ENCODE measurements at regions not wholly inside any gene's neighbourhood (a gene's known extent, or its start where the extent isn't known, plus 50 kb on each side); places are given as distances from the start of the nearest gene placed in this dataset. TPM values are rescaled to one million over a fixed set of nuclear protein-coding genes. Genes with fewer than 3 reads are reported as not detected.

DNA sequence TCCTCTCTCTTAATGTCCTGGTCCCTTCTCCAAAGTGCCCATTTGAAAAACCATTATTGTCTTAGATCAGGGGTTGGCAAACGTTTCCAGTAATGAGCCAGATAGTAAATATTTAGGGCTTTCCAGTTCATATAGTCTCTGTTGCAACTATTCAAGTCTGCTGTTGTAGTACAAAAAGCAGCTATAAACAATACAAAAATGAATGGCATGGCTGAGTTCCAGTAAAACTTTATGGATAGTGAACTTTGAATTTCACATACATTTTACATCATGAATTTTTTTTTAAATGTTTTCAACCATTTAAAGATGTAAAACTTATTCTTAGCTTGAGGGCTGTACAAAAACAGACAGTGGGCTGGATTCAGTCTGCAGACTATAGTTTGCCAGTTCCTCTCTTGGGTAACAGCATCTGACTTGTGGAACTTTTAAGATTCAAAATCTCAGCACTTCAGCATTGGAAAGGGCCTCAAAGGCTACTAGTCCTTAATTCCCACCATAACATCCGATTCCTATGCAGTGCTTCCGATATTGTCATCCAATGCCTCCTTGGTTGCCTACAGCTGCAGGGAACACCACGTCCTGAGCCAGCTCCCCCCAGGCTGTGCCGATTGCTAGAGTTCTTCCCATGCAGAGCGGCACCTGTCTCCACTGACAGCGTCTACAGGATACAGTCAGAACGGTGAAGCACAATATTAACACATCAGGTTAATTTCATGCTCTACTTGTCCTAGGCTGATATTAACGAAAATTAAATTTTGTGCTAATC is 65.6 kb upstream of the E2F8 start:
- no peak for DNase-seq (ENCODE audit: extremely low spot score)
- WGBS, result 72% methylated on average over 9 of the region's 9 CpGs

DNA sequence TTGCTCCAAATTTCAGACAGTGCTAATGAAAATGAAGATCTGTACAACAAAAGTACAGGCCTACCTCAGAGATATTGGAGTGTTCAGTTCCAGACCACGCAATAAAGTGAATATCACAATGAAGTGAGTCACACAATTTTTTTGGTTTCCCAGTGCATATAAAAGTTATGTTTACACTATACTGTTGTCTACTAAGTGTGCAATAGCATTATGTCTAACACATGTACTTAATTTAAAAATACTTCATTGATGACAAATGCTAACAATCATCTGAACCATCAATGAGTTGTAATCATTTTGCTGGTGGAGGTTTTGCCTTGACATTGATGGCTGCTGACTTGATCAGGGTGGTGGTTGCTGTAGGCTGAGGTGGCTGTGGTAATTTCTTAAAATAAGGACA is 60.6 kb upstream of the E2F8 start:
- Histone ChIP-seq H3K4me1 (ENCODE audit: insufficient read depth) (no peaks in the 10 kb centered on the region), H3K4me3 (ENCODE audit: low read depth, low read length) (no peak overlapping the region), H3K27ac (ENCODE audit: low read depth) (no peak overlapping the region), H3K36me3 (ENCODE audit: insufficient read depth) (peaks cover 2% of the 10 kb centered on the region)
- 95% methylated on average over 1 of the region's 1 CpG for WGBS
- no peak for DNase-seq (ENCODE audit: extremely low spot score)

More for the DNA sequence above, 65.6 kb upstream of the E2F8 start:
- H3K36me3 ChIP-seq (ENCODE audit: insufficient read depth), result no peaks in the 10 kb centered on the region
- no peak overlapping the region for H3K4me3 ChIP-seq (ENCODE audit: low read depth, low read length)
- H3K4me1 ChIP-seq (ENCODE audit: insufficient read depth), result no peaks in the 10 kb centered on the region
- no peak overlapping the region for H3K27ac ChIP-seq (ENCODE audit: low read depth)

DNA sequence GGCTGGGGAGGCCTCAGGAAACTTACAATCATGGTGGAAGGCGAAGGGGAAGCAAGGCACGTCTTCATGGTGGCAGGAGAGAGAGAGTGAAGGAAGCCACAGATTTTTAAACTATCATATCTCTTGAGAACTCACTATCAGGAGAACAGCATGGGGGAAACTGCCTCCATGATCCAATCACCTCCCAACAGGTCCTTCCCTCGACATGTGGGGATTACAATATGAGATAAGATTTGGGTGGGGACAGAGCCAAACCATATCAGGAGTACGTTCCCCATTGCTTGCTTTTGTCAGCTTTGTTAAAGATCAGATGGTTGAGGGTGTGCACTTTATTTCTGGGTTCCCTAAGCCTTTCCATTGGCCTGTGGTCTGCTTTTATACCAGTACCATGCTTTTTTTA is 53.7 kb upstream of the E2F8 start:
- no peak overlapping the region for H3K27ac ChIP-seq (ENCODE audit: low read depth)
- H3K4me1 ChIP-seq (ENCODE audit: insufficient read depth), result no peaks in the 10 kb centered on the region
- H3K4me3 ChIP-seq (ENCODE audit: low read depth, low read length), result no peak overlapping the region
- peaks cover 2% of the 10 kb centered on the region for H3K36me3 ChIP-seq (ENCODE audit: insufficient read depth)
- 51% methylated on average over 4 of the region's 4 CpGs for WGBS
- no peak for DNase-seq (ENCODE audit: extremely low spot score)

DNA sequence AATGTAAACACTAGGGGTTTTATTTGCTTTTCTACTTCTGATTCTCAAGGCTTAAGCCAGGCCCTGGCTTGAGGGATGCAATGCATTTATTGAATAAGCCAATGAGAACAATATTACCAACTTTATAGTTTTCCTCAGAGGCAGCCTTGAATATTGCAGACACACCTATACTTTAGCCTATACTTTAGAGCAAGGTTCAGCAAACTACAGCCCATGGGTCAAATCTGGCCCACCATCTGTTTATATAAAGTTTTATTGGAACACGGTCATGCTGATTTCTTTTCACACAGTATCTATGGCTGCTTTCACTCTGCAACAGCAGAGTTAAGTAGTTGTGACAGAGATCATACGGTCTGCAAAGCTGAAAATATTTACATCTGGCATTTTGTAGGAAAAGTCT is 50.3 kb upstream of the E2F8 start:
- H3K4me3 ChIP-seq (ENCODE audit: low read depth, low read length), result no peak overlapping the region
- H3K4me1 ChIP-seq (ENCODE audit: insufficient read depth), result no peaks in the 10 kb centered on the region
- H3K36me3 ChIP-seq (ENCODE audit: insufficient read depth), result no peaks in the 10 kb centered on the region
- no peak overlapping the region for H3K27ac ChIP-seq (ENCODE audit: low read depth)
- no peak for DNase-seq (ENCODE audit: extremely low spot score)
- 25% methylated on average over 2 of the region's 2 CpGs for WGBS

Small RNAs in the stretch of these regions (small RNA-seq; reads per million reads assigned to genes)
- gene MIR4486 (not detected), gene RF00408 (not detected), gene RNA5SP335 (not detected)

Data from urinary bladder (tissue), 4 donors.